ENCODE measurements at regions not wholly inside any gene's neighbourhood (a gene's known extent, or its start where the extent isn't known, plus 50 kb on each side); places are given as distances from the start of the nearest gene placed in this dataset.
A peak's percentile ranks its signal among the peaks of the same experiment; 100 is the strongest.
"Not testable (repeated sequence)": the region's sequence is repeated elsewhere in the genome, so short reads cannot be mapped to it uniquely, and the experiment has no call there.

GRCh38 chr7:53470336-53470970 is 435.0 kb downstream of the POM121L12 start:
- H3K9me3 Mint-ChIP-seq: peaks cover 0 to 28% (median 10%) of the 10 kb centered on the region in 8 donors
- no peak overlapping the region for H3K27ac ChIP-seq (ENCODE audit: low read depth, low read length)
- DNase-seq: no peak
- H3K27me3 Mint-ChIP-seq: no peaks in the 10 kb centered on the region
- H3K9me3 ChIP-seq (ENCODE audit: control insufficient read depth in 1 of 2, low read length in 2 of 2): peaks cover 0 to 3% of the 10 kb centered on the region in 2 donors
- H3K27ac Mint-ChIP-seq: no peak overlapping the region
- H3K4me3 Mint-ChIP-seq: no peak overlapping the region
- no peaks in the 10 kb centered on the region for H3K36me3 ChIP-seq (ENCODE audit: insufficient read depth, low read length)
- ChIA-PET CTCF (ENCODE audit: partially characterized antibody) (no interaction called here), POLR2A (ENCODE audit: partially characterized antibody) (no interaction called here)
- H3K27me3 ChIP-seq (ENCODE audit: insufficient read depth, low read length): no peaks in the 10 kb centered on the region
- no peaks in the 10 kb centered on the region for H3K36me3 Mint-ChIP-seq
- H3K4me1 ChIP-seq (ENCODE audit: insufficient read depth, low read length): no peaks in the 10 kb centered on the region
- H3K4me1 Mint-ChIP-seq: no peaks in the 10 kb centered on the region
- intact Hi-C loops (cut with micrococcal nuclease): no loop called here
- no peak overlapping the region for H3K4me3 ChIP-seq (ENCODE audit: low read length in 2 of 2)

- H3K4me3 ChIP-seq (ENCODE audit: low read length in 2 of 2): no peak overlapping the region
- Mint-ChIP-seq H3K27ac (no peak overlapping the region), H3K4me1 (no peaks in the 10 kb centered on the region), H3K9me3 (peaks cover 5 to 31% (median 15%) of the 10 kb centered on the region in 8 donors), H3K36me3 (no peaks in the 10 kb centered on the region), H3K27me3 (no peaks in the 10 kb centered on the region), H3K4me3 (no peak overlapping the region)
- no peak overlapping the region for H3K27ac ChIP-seq (ENCODE audit: low read depth, low read length)
- ChIA-PET CTCF (ENCODE audit: partially characterized antibody) (no interaction called here), POLR2A (ENCODE audit: partially characterized antibody) (no interaction called here)
- no peaks in the 10 kb centered on the region for H3K4me1 ChIP-seq (ENCODE audit: insufficient read depth, low read length)
- H3K9me3 ChIP-seq (ENCODE audit: control insufficient read depth in 1 of 2, low read length in 2 of 2): peaks cover 0 to 3% of the 10 kb centered on the region in 2 donors
- no peak for DNase-seq
- no peaks in the 10 kb centered on the region for H3K36me3 ChIP-seq (ENCODE audit: insufficient read depth, low read length)
- no peaks in the 10 kb centered on the region for H3K27me3 ChIP-seq (ENCODE audit: insufficient read depth, low read length)
- intact Hi-C loops (cut with micrococcal nuclease): no loop called here
Observed at GRCh38 chr7:53473371-53473770, 437.9 kb downstream of the POM121L12 start.

- H3K4me1 Mint-ChIP-seq: no peaks in the 10 kb centered on the region
- Histone ChIP-seq H3K4me1 (ENCODE audit: insufficient read depth, low read length) (no peaks in the 10 kb centered on the region), H3K36me3 (ENCODE audit: insufficient read depth, low read length) (no peaks in the 10 kb centered on the region), H3K4me3 (ENCODE audit: low read length in 2 of 2) (no peak overlapping the region), H3K9me3 (ENCODE audit: control insufficient read depth in 1 of 2, low read length in 2 of 2) (peaks cover 0 to 6% of the 10 kb centered on the region in 2 donors), H3K27ac (ENCODE audit: low read depth, low read length) (no peak overlapping the region), H3K27me3 (ENCODE audit: insufficient read depth, low read length) (no peaks in the 10 kb centered on the region)
- DNase-seq: no peak
- no peak overlapping the region for H3K4me3 Mint-ChIP-seq
- CTCF ChIA-PET (ENCODE audit: partially characterized antibody): no interaction called here
- peaks cover 7 to 40% (median 17%) of the 10 kb centered on the region in 8 donors for H3K9me3 Mint-ChIP-seq
- no peaks in the 10 kb centered on the region for H3K27me3 Mint-ChIP-seq
- no peaks in the 10 kb centered on the region for H3K36me3 Mint-ChIP-seq
- POLR2A ChIA-PET (ENCODE audit: partially characterized antibody): no interaction called here
- intact Hi-C loops (cut with micrococcal nuclease): no loop called here
- H3K27ac Mint-ChIP-seq: no peak overlapping the region
Observed at GRCh38 chr7:53475776-53476175, 440.3 kb downstream of the POM121L12 start.

- ChIA-PET CTCF (ENCODE audit: partially characterized antibody) (no interaction called here), POLR2A (ENCODE audit: partially characterized antibody) (no interaction called here)
- no peak overlapping the region for H3K4me3 ChIP-seq (ENCODE audit: low read length in 2 of 2)
- H3K27ac Mint-ChIP-seq: no peak overlapping the region
- no peak overlapping the region for H3K27ac ChIP-seq (ENCODE audit: low read depth, low read length)
- no peak overlapping the region for H3K4me3 Mint-ChIP-seq
- peaks cover 0 to 6% of the 10 kb centered on the region in 2 donors for H3K9me3 ChIP-seq (ENCODE audit: control insufficient read depth in 1 of 2, low read length in 2 of 2)
- peaks cover 7 to 41% (median 17%) of the 10 kb centered on the region in 8 donors for H3K9me3 Mint-ChIP-seq
- H3K27me3 Mint-ChIP-seq: no peaks in the 10 kb centered on the region
- no peaks in the 10 kb centered on the region for H3K27me3 ChIP-seq (ENCODE audit: insufficient read depth, low read length)
- H3K4me1 ChIP-seq (ENCODE audit: insufficient read depth, low read length): no peaks in the 10 kb centered on the region
- intact Hi-C loops (cut with micrococcal nuclease): no loop called here
- DNase-seq: no peak
- H3K4me1 Mint-ChIP-seq: no peaks in the 10 kb centered on the region
- H3K36me3 ChIP-seq (ENCODE audit: insufficient read depth, low read length): no peaks in the 10 kb centered on the region
- H3K36me3 Mint-ChIP-seq: no peaks in the 10 kb centered on the region
Observed at GRCh38 chr7:53476566-53476965, 441.1 kb downstream of the POM121L12 start.

GRCh38 chr7:53485354-53485753 is 449.9 kb downstream of the POM121L12 start:
- CTCF ChIA-PET (ENCODE audit: partially characterized antibody): no interaction called here
- POLR2A ChIA-PET (ENCODE audit: partially characterized antibody): no interaction called here

GRCh38 chr7:53491051-53491450 is 455.6 kb downstream of the POM121L12 start:
- CTCF ChIA-PET (ENCODE audit: partially characterized antibody): no interaction called here
- H3K9me3 Mint-ChIP-seq: peaks cover 3 to 41% (median 24%) of the 10 kb centered on the region in 8 donors

More at GRCh38 chr7:53485354-53485753, 449.9 kb downstream of the POM121L12 start:
- H3K4me1 ChIP-seq (ENCODE audit: insufficient read depth, low read length): no peaks in the 10 kb centered on the region
- peaks cover 0 to 5% of the 10 kb centered on the region in 2 donors for H3K9me3 ChIP-seq (ENCODE audit: control insufficient read depth in 1 of 2, low read length in 2 of 2)
- no peaks in the 10 kb centered on the region for H3K36me3 ChIP-seq (ENCODE audit: insufficient read depth, low read length)
- intact Hi-C loops (cut with micrococcal nuclease): no loop called here
- no peaks in the 10 kb centered on the region for H3K36me3 Mint-ChIP-seq
- no peak overlapping the region for H3K4me3 Mint-ChIP-seq
- H3K9me3 Mint-ChIP-seq: peaks cover 2 to 39% (median 16%) of the 10 kb centered on the region in 8 donors
- no peaks in the 10 kb centered on the region for H3K4me1 Mint-ChIP-seq
- no peaks in the 10 kb centered on the region for H3K27me3 ChIP-seq (ENCODE audit: insufficient read depth, low read length)
- peak in 1 of 5 donors; percentile 24 for DNase-seq
- no peak overlapping the region for H3K27ac ChIP-seq (ENCODE audit: low read depth, low read length)
- H3K27me3 Mint-ChIP-seq: no peaks in the 10 kb centered on the region
- H3K27ac Mint-ChIP-seq: no peak overlapping the region
- H3K4me3 ChIP-seq (ENCODE audit: low read length in 2 of 2): no peak overlapping the region

GRCh38 chr7:53495181-53495580 is 459.7 kb downstream of the POM121L12 start:
- H3K4me1 Mint-ChIP-seq; H3K27me3 Mint-ChIP-seq; H3K36me3 Mint-ChIP-seq; CTCF ChIA-PET (ENCODE audit: partially characterized antibody); DNase-seq; H3K4me1 ChIP-seq (ENCODE audit: insufficient read depth, low read length); intact Hi-C loops (cut with micrococcal nuclease); H3K27me3 ChIP-seq (ENCODE audit: insufficient read depth, low read length); H3K4me3 Mint-ChIP-seq; H3K9me3 ChIP-seq (ENCODE audit: control insufficient read depth in 1 of 2, low read length in 2 of 2); H3K27ac ChIP-seq (ENCODE audit: low read depth, low read length); H3K4me3 ChIP-seq (ENCODE audit: low read length in 2 of 2); H3K27ac Mint-ChIP-seq; H3K36me3 ChIP-seq (ENCODE audit: insufficient read depth, low read length); POLR2A ChIA-PET (ENCODE audit: partially characterized antibody): not testable (repeated sequence)
- H3K9me3 Mint-ChIP-seq: peaks cover 8 to 34% (median 18%) of the 10 kb centered on the region in 8 donors

More at GRCh38 chr7:53491051-53491450, 455.6 kb downstream of the POM121L12 start:
- no peak overlapping the region for H3K27ac Mint-ChIP-seq
- intact Hi-C loops (cut with micrococcal nuclease): no loop called here
- no peaks in the 10 kb centered on the region for H3K27me3 ChIP-seq (ENCODE audit: insufficient read depth, low read length)
- DNase-seq: no peak
- H3K9me3 ChIP-seq (ENCODE audit: control insufficient read depth in 1 of 2, low read length in 2 of 2): no peaks in the 10 kb centered on the region
- H3K4me3 ChIP-seq (ENCODE audit: low read length in 2 of 2): no peak overlapping the region
- H3K4me1 ChIP-seq (ENCODE audit: insufficient read depth, low read length): no peaks in the 10 kb centered on the region
- POLR2A ChIA-PET (ENCODE audit: partially characterized antibody): no interaction called here
- no peaks in the 10 kb centered on the region for H3K36me3 ChIP-seq (ENCODE audit: insufficient read depth, low read length)
- H3K36me3 Mint-ChIP-seq: no peaks in the 10 kb centered on the region
- H3K27ac ChIP-seq (ENCODE audit: low read depth, low read length): no peak overlapping the region
- no peaks in the 10 kb centered on the region for H3K4me1 Mint-ChIP-seq
- H3K27me3 Mint-ChIP-seq: no peaks in the 10 kb centered on the region
- H3K4me3 Mint-ChIP-seq: no peak overlapping the region

All from CD4-positive, alpha-beta memory T cell (primary cell).